K562 (cell line): ENCODE measurements at regions not wholly inside any gene's neighbourhood (a gene's known extent, or its start where the extent isn't known, plus 50 kb on each side); places are given as distances from the start of the nearest gene placed in this dataset.

Source experiments
- EP300 ChIP-seq: IDR thresholded peaks from 2 replicates; pipeline ENCODE4 v1.6.1; 2012; ENCODE audit warnings: low read length, improper control_type of control experiment
- SP1 ChIP-seq: sonication (generic); formaldehyde crosslinking; IDR thresholded peaks from 2 replicates; pipeline ENCODE4 v1.8.1; 2022; ENCODE audit warnings: mild to moderate bottlenecking, missing genetic modification reagents
- STAT5A ChIP-seq: IDR thresholded peaks from 2 replicates; pipeline ENCODE4 v1.6.1; 2012; ENCODE audit warnings: low read length, inconsistent platforms, borderline replicate concordance

DNA sequence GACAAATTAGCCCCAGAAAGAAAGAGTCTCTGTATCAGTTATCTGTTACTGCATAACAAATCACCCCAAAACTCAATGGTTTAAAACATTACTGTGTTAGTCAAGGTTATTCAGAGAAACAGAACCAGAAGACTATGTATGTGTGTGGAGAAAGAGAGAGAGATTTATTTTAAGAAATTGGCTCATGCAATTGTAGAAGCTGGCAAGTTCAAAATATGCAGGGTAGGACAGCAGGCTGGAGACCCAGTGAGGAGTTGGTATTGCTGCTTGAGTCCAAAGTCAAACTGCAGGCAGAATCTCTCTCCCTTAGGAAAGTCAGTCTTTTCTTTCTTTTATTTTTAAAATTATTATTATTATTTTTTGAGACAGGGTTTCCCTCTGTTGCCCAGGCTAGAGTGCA, 50.2 kb upstream of the TNR start:
- TF ChIP-seq SP1 (CRISPR knock-in tag) (no peak), STAT5A (no peak), EP300 (no peak)
